Esophagus muscularis mucosa (tissue), 4 donors: ENCODE measurements at regions not wholly inside any gene's neighbourhood (a gene's known extent, or its start where the extent isn't known, plus 50 kb on each side); places are given as distances from the start of the nearest gene placed in this dataset.

Experiments
- EP300 ChIP-seq: sonication (generic); formaldehyde crosslinking; IDR thresholded peaks from one replicate; pipeline ENCODE4 v1.6.1; 2017; ENCODE audit warnings: antibody characterized with exemption
- POLR2AphosphoS5 ChIP-seq, 2 donors: sonication (generic); formaldehyde crosslinking; IDR thresholded peaks; one replicate each; pipeline ENCODE4 v1.6.1; 2017; ENCODE audit warnings: antibody characterized with exemption in 2 of 2
- TF ChIP-seq, protein P1 (sequence below), 3 experiments: fragments of 200-600 bp in 2 of 3; fragments of 450-650 bp in 1 of 3; sonication (generic) in 2 of 3; IDR thresholded peaks; one replicate each; pipeline ENCODE4 v1.5.1; 2017 to 2019; ENCODE audit warnings: antibody characterized with exemption in 3 of 3, mild to moderate bottlenecking in 2 of 3, moderate library complexity in 1 of 3

DNA sequence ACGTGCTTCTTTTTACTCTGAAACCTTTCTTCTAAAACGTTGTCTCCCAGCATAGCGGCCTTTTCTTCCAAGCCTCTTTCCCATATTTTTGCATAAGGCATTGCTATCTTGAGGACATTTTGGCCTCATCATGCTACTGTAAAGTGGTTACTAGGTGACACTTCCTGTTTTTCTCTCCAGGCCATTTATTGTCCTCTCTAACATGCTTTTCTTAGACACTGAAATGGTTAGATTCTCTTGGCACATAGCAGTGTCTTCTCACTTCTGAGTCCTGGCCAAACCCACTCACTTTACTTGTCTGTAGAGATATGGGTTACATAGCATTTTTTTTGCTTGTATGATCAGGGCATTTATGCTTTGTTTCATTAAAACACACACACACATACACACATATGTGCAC lies 50.1 kb upstream of the KCNH7 start:
- TF ChIP-seq, protein P1, sequence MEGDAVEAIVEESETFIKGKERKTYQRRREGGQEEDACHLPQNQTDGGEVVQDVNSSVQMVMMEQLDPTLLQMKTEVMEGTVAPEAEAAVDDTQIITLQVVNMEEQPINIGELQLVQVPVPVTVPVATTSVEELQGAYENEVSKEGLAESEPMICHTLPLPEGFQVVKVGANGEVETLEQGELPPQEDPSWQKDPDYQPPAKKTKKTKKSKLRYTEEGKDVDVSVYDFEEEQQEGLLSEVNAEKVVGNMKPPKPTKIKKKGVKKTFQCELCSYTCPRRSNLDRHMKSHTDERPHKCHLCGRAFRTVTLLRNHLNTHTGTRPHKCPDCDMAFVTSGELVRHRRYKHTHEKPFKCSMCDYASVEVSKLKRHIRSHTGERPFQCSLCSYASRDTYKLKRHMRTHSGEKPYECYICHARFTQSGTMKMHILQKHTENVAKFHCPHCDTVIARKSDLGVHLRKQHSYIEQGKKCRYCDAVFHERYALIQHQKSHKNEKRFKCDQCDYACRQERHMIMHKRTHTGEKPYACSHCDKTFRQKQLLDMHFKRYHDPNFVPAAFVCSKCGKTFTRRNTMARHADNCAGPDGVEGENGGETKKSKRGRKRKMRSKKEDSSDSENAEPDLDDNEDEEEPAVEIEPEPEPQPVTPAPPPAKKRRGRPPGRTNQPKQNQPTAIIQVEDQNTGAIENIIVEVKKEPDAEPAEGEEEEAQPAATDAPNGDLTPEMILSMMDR (IDR thresholded peaks at IDR 0.05), result no peak
- TF ChIP-seq EP300, result no peak
- no peak for TF ChIP-seq POLR2AphosphoS5 (IDR thresholded peaks at IDR 0.05)
